NCI-H2107 (cell line): ENCODE measurements at regions not wholly inside any gene's neighbourhood (a gene's known extent, or its start where the extent isn't known, plus 50 kb on each side); places are given as distances from the start of the nearest gene placed in this dataset.
"Not testable (repeated sequence)": the region's sequence is repeated elsewhere in the genome, so short reads cannot be mapped to it uniquely, and the experiment has no call there.

Source experiments
- DNase-seq: peaks from one replicate; lab custom pipeline; 2025; lab: John Stamatoyannopoulos, UW

GRCh38 chr14:38710881-38711280, 392.2 kb downstream of the SEC23A start:
- no peak for DNase-seq

GRCh38 chr14:38710196-38710595, 392.8 kb downstream of the SEC23A start:
- DNase-seq: no peak

- no peak for DNase-seq
Measured at GRCh38 chr14:38705220-38705619, 397.8 kb downstream of the SEC23A start.

GRCh38 chr14:38704220-38704619, 398.8 kb downstream of the SEC23A start:
- no peak for DNase-seq

- DNase-seq: no peak
Measured at GRCh38 chr14:38696925-38697324, 406.1 kb downstream of the SEC23A start.

GRCh38 chr14:38693423-38693822, 409.6 kb downstream of the SEC23A start:
- no peak for DNase-seq

GRCh38 chr14:38669027-38669426, 413.1 kb upstream of the CLEC14A start:
- no peak for DNase-seq

GRCh38 chr14:38663382-38663781, 407.5 kb upstream of the CLEC14A start:
- no peak for DNase-seq

- DNase-seq: no peak
Measured at GRCh38 chr14:38662781-38663180, 406.9 kb upstream of the CLEC14A start.

GRCh38 chr14:38646391-38646790, 390.5 kb upstream of the CLEC14A start:
- no peak for DNase-seq

- DNase-seq: not testable (repeated sequence)
Measured at GRCh38 chr14:38634913-38635312, 379.0 kb upstream of the CLEC14A start.

GRCh38 chr14:38629412-38629811, 373.5 kb upstream of the CLEC14A start:
- DNase-seq: no peak

- DNase-seq: no peak
Measured at GRCh38 chr14:38627163-38627562, 371.3 kb upstream of the CLEC14A start.

- no peak for DNase-seq
Measured at GRCh38 chr14:38623661-38624060, 367.8 kb upstream of the CLEC14A start.

- DNase-seq: no peak
Measured at GRCh38 chr14:38618514-38618913, 362.6 kb upstream of the CLEC14A start.

- DNase-seq: no peak
Measured at GRCh38 chr14:38616959-38617358, 361.1 kb upstream of the CLEC14A start.

GRCh38 chr14:38611928-38612327, 356.0 kb upstream of the CLEC14A start:
- DNase-seq: no peak

GRCh38 chr14:38608244-38608643, 352.4 kb upstream of the CLEC14A start:
- DNase-seq: no peak

GRCh38 chr14:38605193-38606114, 349.6 kb upstream of the CLEC14A start:
- DNase-seq: no peak

- not testable (repeated sequence) for DNase-seq
Measured at GRCh38 chr14:38600572-38600971, 344.7 kb upstream of the CLEC14A start.

GRCh38 chr14:38593476-38593875, 337.6 kb upstream of the CLEC14A start:
- no peak for DNase-seq

- no peak for DNase-seq
Measured at GRCh38 chr14:38592764-38593442, 337.0 kb upstream of the CLEC14A start.

- DNase-seq: no peak
Measured at GRCh38 chr14:38589747-38590350, 334.0 kb upstream of the CLEC14A start.
